ENCODE measurements at regions not wholly inside any gene's neighbourhood (a gene's known extent, or its start where the extent isn't known, plus 50 kb on each side); places are given as distances from the start of the nearest gene placed in this dataset.
"Not testable (repeated sequence)": the region's sequence is repeated elsewhere in the genome, so short reads cannot be mapped to it uniquely, and the experiment has no call there.

GRCh38 chr12:18825138-18825537 is 87.2 kb downstream of the CAPZA3 start:
- Histone ChIP-seq H3K9ac (ENCODE audit: low read depth, low read length) (no peak overlapping the region), H3K36me3 (ENCODE audit: insufficient read depth, low read length) (no peaks in the 10 kb centered on the region), H3K4me1 (ENCODE audit: insufficient read depth, low read length) (no peaks in the 10 kb centered on the region), H3K9me3 (ENCODE audit: control insufficient read depth, insufficient read depth, low read length) (peaks cover 8% of the 10 kb centered on the region; the same call in 1 of the 2 replicates)

- no peak overlapping the region for H3K9ac ChIP-seq (ENCODE audit: low read depth, low read length)
- H3K36me3 ChIP-seq (ENCODE audit: insufficient read depth, low read length) = no peaks in the 10 kb centered on the region
- no peaks in the 10 kb centered on the region for H3K4me1 ChIP-seq (ENCODE audit: insufficient read depth, low read length)
- H3K9me3 ChIP-seq (ENCODE audit: control insufficient read depth, insufficient read depth, low read length) = peaks cover 8% of the 10 kb centered on the region; the same call in 1 of the 2 replicates
Observed at GRCh38 chr12:18827913-18828312, 90.0 kb downstream of the CAPZA3 start.

- Histone ChIP-seq H3K9me3 (ENCODE audit: control insufficient read depth, insufficient read depth, low read length) (peaks cover 8% of the 10 kb centered on the region; the same call in 1 of the 2 replicates), H3K36me3 (ENCODE audit: insufficient read depth, low read length) (no peaks in the 10 kb centered on the region), H3K4me1 (ENCODE audit: insufficient read depth, low read length) (no peaks in the 10 kb centered on the region), H3K9ac (ENCODE audit: low read depth, low read length) (no peak overlapping the region)
Observed at GRCh38 chr12:18828483-18828882, 90.6 kb downstream of the CAPZA3 start.

- Histone ChIP-seq H3K9me3 (ENCODE audit: control insufficient read depth, insufficient read depth, low read length) (peaks cover 8% of the 10 kb centered on the region; the same call in 1 of the 2 replicates), H3K4me1 (ENCODE audit: insufficient read depth, low read length) (no peaks in the 10 kb centered on the region)
Observed at GRCh38 chr12:18828987-18829386, 91.1 kb downstream of the CAPZA3 start.

GRCh38 chr12:18832932-18833331 is 95.0 kb downstream of the CAPZA3 start:
- H3K9me3 ChIP-seq (ENCODE audit: control insufficient read depth, insufficient read depth, low read length); H3K36me3 ChIP-seq (ENCODE audit: insufficient read depth, low read length); H3K9ac ChIP-seq (ENCODE audit: low read depth, low read length); H3K4me1 ChIP-seq (ENCODE audit: insufficient read depth, low read length): not testable (repeated sequence)

More at GRCh38 chr12:18828987-18829386, 91.1 kb downstream of the CAPZA3 start:
- no peaks in the 10 kb centered on the region for H3K36me3 ChIP-seq (ENCODE audit: insufficient read depth, low read length)
- no peak overlapping the region for H3K9ac ChIP-seq (ENCODE audit: low read depth, low read length)

- H3K36me3 ChIP-seq (ENCODE audit: insufficient read depth, low read length) = no peaks in the 10 kb centered on the region
- no peaks in the 10 kb centered on the region for H3K9me3 ChIP-seq (ENCODE audit: control insufficient read depth, insufficient read depth, low read length)
- no peak overlapping the region for H3K9ac ChIP-seq (ENCODE audit: low read depth, low read length)
- no peaks in the 10 kb centered on the region for H3K4me1 ChIP-seq (ENCODE audit: insufficient read depth, low read length)
Observed at GRCh38 chr12:18837025-18837424, 99.1 kb downstream of the CAPZA3 start.

GRCh38 chr12:18837505-18837904 is 99.6 kb downstream of the CAPZA3 start:
- Histone ChIP-seq H3K4me1 (ENCODE audit: insufficient read depth, low read length) (no peaks in the 10 kb centered on the region), H3K9ac (ENCODE audit: low read depth, low read length) (no peak overlapping the region), H3K36me3 (ENCODE audit: insufficient read depth, low read length) (no peaks in the 10 kb centered on the region), H3K9me3 (ENCODE audit: control insufficient read depth, insufficient read depth, low read length) (no peaks in the 10 kb centered on the region)

GRCh38 chr12:18840997-18841396 is 103.1 kb downstream of the CAPZA3 start:
- H3K9me3 ChIP-seq (ENCODE audit: control insufficient read depth, insufficient read depth, low read length); H3K36me3 ChIP-seq (ENCODE audit: insufficient read depth, low read length); H3K4me1 ChIP-seq (ENCODE audit: insufficient read depth, low read length); H3K9ac ChIP-seq (ENCODE audit: low read depth, low read length): not testable (repeated sequence)

- Histone ChIP-seq H3K36me3 (ENCODE audit: insufficient read depth, low read length) (no peaks in the 10 kb centered on the region), H3K4me1 (ENCODE audit: insufficient read depth, low read length) (peaks cover 15% of the 10 kb centered on the region), H3K9me3 (ENCODE audit: control insufficient read depth, insufficient read depth, low read length) (no peaks in the 10 kb centered on the region), H3K9ac (ENCODE audit: low read depth, low read length) (no peak overlapping the region)
Observed at GRCh38 chr12:18849080-18849479, 111.2 kb downstream of the CAPZA3 start.

GRCh38 chr12:18849761-18850160 is 111.8 kb downstream of the CAPZA3 start:
- Histone ChIP-seq H3K36me3 (ENCODE audit: insufficient read depth, low read length) (no peaks in the 10 kb centered on the region), H3K4me1 (ENCODE audit: insufficient read depth, low read length) (peaks cover 15% of the 10 kb centered on the region), H3K9ac (ENCODE audit: low read depth, low read length) (no peak overlapping the region), H3K9me3 (ENCODE audit: control insufficient read depth, insufficient read depth, low read length) (no peaks in the 10 kb centered on the region)

- peaks cover 15% of the 10 kb centered on the region for H3K4me1 ChIP-seq (ENCODE audit: insufficient read depth, low read length)
- no peak overlapping the region for H3K9ac ChIP-seq (ENCODE audit: low read depth, low read length)
- no peaks in the 10 kb centered on the region for H3K36me3 ChIP-seq (ENCODE audit: insufficient read depth, low read length)
- no peaks in the 10 kb centered on the region for H3K9me3 ChIP-seq (ENCODE audit: control insufficient read depth, insufficient read depth, low read length)
Observed at GRCh38 chr12:18850752-18851151, 112.8 kb downstream of the CAPZA3 start.

- Histone ChIP-seq H3K4me1 (ENCODE audit: insufficient read depth, low read length) (peaks cover 15% of the 10 kb centered on the region), H3K9me3 (ENCODE audit: control insufficient read depth, insufficient read depth, low read length) (no peaks in the 10 kb centered on the region), H3K9ac (ENCODE audit: low read depth, low read length) (no peak overlapping the region), H3K36me3 (ENCODE audit: insufficient read depth, low read length) (no peaks in the 10 kb centered on the region)
Observed at GRCh38 chr12:18851271-18851670, 113.4 kb downstream of the CAPZA3 start.

- H3K9me3 ChIP-seq (ENCODE audit: control insufficient read depth, insufficient read depth, low read length) = no peaks in the 10 kb centered on the region
- no peak overlapping the region for H3K9ac ChIP-seq (ENCODE audit: low read depth, low read length)
- peaks cover 11% of the 10 kb centered on the region for H3K4me1 ChIP-seq (ENCODE audit: insufficient read depth, low read length)
- no peaks in the 10 kb centered on the region for H3K36me3 ChIP-seq (ENCODE audit: insufficient read depth, low read length)
Observed at GRCh38 chr12:18853570-18854366, 115.8 kb downstream of the CAPZA3 start.

- Histone ChIP-seq H3K4me1 (ENCODE audit: insufficient read depth, low read length) (peaks cover 8% of the 10 kb centered on the region; the same call in 1 of the 2 replicates), H3K9me3 (ENCODE audit: control insufficient read depth, insufficient read depth, low read length) (no peaks in the 10 kb centered on the region), H3K36me3 (ENCODE audit: insufficient read depth, low read length) (no peaks in the 10 kb centered on the region), H3K9ac (ENCODE audit: low read depth, low read length) (no peak overlapping the region)
Observed at GRCh38 chr12:18857656-18858055, 119.7 kb downstream of the CAPZA3 start.

GRCh38 chr12:18859400-18859799 is 121.5 kb downstream of the CAPZA3 start:
- Histone ChIP-seq H3K9ac (ENCODE audit: low read depth, low read length) (no peak overlapping the region), H3K36me3 (ENCODE audit: insufficient read depth, low read length) (no peaks in the 10 kb centered on the region), H3K4me1 (ENCODE audit: insufficient read depth, low read length) (peaks cover 11% of the 10 kb centered on the region; the same call in 1 of the 2 replicates), H3K9me3 (ENCODE audit: control insufficient read depth, insufficient read depth, low read length) (no peaks in the 10 kb centered on the region)
